ENCODE measurements at regions not wholly inside any gene's neighbourhood (a gene's known extent, or its start where the extent isn't known, plus 50 kb on each side); places are given as distances from the start of the nearest gene placed in this dataset.
"Not testable (repeated sequence)": the region's sequence is repeated elsewhere in the genome, so short reads cannot be mapped to it uniquely, and the experiment has no call there.

DNA sequence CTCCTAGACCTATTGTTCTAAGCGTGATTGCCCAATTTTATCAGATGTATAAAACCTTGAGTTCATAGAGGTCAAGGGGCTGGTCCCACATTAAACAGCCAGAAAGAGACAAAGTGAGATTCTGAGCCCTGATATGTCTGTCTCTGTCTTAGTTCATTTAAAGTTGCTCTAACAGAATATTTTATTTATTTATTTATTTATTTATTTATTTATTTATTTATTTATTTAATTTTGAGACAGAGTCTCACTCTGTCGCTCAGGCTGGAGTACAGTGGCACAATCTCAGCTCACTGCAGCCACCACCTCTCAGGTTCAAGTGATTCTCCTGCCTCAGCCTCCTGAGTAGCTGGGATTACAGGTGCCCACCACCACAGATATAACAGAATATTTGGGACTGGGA is 1999.6 kb upstream of the WWC1 start:
- DNase-seq, result not testable (repeated sequence)

DNA sequence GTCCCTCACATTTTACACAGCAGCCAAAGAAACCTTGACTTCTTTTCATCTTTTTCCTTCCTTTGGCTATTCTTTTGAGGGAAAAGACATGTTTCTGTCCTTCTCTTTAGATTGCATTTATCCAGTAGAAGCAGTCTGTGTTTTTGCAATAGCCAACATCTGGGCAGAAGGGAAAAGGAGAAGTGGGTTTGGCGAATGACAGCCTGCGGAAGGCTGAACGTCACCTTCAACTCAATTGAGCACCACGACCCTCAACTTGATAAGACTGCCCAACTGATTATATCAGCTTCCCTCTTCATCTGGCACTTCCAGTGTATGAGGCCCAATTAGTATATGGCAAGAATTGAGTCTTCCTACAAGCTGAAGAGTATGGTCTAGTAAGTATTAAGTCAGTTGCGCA is 1997.6 kb upstream of the WWC1 start:
- DNase-seq, result no peak

DNA sequence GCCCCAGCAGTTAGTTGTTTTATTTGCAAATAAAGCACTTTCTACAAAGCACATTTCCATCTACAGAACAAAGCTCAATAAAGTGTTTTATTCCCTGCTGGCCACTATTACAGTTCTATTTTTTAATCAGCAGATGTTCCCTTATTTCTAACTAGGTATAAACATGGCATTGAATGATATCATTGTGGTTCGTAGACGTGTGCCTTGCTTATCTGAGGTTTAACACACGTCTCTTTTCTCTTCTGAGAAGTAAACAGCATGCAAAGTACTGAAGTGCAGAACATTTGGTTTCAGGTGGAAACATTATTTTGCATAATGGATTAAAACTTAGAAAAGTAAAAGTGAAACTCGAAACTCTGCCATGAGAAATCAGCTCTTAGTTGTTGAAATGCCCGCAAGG is 1989.3 kb upstream of the WWC1 start:
- no peak for DNase-seq

DNA sequence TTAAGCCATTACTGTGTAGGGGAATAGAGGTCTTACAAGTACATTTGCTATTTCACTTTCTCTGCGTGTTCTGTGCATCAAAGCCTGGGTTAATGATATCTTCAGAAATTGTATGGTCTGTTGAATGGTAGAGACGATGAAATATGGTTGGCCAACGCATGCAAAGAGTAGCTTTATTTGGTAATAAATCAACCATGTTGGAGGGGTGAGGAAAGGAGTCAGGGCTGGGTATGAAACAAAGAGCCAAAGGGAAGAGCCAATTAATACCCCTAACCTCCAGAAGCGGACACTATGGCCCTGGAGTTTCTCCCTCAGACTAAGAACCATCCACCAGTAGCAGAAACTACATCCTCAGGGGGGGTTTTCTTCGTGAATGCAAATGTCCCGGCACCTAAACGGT is 1974.0 kb upstream of the WWC1 start:
- no peak for DNase-seq

DNA sequence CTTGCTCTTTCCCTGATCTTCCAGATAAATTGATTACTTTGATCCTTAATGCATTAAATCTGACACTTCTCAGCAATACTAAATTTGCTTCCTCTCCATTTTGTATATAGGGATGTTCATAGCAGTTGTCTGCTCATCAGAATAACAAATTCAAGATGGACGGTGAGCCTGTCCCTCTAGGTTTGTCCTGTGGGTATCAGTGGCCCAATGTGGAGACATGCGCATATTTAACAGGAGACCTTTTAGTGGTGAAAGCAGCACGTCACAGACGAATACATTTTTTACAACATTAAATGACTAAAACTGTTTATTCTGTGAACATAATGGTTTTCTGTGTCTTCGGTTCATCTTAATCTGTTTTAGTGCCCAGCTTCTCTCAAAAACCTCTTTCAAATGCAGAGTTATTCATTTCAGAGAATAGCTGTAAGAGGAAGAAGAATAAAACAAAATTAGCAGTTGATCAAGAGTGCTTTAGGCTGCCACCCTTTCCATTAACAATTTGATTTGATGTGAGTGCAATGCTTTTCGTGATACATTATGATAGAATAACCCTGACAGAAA is 1970.4 kb upstream of the WWC1 start:
- DNase-seq, result no peak

DNA sequence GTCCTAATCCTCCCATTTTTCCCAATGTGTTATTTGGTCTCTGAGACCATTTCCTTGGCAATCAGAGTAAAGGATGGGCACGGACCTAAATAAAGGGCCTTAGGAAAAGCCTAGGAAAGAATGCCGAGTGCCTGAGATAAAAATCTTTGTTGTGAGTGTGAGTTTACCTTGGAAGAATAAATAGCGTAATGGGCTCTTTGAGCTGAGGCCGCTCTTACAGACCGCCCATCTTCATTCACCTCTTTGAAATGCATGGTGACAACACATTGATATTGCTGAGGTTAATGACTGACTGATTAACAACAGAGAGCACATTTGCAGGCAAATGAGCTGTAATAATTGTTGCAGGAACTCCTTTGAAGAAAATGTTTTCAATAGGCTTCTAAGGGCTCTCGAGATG is 1967.1 kb upstream of the WWC1 start:
- no peak for DNase-seq

DNA sequence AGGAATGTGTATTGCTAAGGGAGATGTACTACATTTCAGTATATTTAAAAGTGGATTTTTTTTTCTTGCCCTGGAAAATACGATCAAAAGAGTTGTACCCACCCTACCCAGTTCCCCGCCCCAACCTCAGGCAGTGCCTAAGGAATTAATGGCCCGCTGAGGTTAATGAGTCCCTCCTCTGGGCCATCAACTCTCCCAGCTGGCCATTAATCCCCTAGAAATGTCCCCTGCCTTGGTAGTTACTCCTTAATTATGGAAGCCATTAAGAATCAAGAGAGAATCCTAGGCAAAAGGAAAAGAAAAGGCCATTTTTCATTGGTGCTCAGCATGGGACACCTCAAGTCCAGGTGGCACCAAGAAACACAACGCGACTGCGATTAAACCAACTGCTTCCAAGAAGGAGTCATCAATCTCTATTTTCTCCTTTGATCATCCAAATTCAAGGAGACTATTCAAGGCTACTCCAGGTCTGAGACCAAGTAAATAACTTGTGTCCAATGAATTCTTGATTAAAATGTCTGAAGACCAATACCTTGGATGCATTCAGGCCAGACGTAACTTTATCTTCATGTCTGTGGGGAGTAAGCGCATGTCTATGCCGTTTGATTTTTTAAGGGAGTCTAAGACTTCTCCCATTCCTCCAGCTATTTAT is 1962.2 kb upstream of the WWC1 start:
- DNase-seq, result no peak

DNA sequence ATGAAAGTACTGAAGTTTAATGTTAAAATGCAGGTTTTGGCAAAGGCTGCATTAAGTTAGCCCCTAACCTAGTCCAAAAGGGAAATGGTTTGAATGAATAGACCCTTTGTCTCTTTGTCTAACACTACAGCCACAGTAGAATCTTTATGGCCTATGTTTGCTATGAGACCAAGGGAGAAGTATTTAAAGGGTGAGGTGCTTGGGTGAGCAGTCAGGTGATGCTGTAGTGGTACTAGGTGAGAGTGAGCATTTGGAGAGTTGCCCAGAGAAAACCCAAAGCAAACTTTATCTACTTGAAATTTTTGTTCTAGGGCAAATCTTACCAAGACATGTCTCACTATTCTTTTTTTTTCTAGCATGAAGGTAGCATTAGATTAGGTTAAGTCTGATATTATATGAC is 1961.4 kb upstream of the WWC1 start:
- no peak for DNase-seq

DNA sequence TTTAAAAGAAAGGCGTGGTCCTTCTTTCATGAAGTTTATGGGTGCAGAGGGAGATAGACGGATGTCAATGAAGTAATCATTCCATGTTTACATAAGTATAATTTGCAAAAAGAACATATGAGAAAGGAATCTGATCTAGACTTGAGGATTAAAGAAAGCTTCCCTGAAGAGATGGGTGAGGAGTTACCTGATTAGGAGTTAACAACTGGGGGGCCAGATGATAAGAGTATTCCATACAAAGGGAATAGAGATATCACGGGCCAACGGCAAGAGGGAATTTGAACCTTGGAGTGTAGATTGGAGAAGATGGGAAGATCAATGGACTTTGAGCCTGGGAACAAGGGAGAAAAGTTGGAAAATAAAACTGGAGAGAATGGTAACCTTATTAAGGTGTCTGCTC is 1959.9 kb upstream of the WWC1 start:
- DNase-seq, result no peak

DNA sequence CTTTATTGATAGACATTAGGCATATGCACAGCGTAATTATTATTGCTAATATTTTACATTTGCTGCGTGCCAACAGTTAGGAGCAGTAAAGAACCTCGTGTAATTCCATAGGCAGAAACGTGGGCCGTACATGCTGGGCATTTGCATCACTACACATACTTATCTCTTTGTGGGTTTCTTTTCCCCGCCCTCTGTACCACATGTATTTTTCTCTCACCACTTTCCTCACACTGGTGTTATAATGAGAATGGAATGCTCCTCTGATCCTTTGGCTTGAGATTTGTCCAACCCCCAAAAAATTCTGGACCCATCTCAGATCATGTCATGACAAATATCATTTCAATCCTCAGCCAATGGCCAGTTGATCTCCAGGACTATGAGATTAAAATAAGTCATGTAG is 1952.6 kb upstream of the WWC1 start:
- DNase-seq, result no peak

DNA sequence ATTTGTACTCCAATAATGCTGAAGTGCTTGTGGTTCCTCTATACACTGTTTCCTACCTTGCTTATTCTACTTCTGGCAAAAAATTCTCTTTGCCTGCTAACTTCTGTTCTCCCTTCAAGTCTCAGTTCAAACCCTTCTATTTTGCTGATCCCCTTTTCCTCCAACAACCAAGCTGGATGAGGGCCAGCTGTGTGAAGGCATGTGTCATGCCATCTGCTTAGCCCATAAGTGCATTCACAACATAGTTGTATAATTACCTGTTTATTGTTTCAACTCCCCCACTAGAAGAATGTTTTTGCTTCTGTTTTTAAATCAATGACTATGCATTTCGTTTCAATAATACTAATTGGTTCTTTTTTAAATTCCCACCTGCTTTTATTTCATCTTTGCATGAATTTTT is 1951.4 kb upstream of the WWC1 start:
- no peak for DNase-seq

DNA sequence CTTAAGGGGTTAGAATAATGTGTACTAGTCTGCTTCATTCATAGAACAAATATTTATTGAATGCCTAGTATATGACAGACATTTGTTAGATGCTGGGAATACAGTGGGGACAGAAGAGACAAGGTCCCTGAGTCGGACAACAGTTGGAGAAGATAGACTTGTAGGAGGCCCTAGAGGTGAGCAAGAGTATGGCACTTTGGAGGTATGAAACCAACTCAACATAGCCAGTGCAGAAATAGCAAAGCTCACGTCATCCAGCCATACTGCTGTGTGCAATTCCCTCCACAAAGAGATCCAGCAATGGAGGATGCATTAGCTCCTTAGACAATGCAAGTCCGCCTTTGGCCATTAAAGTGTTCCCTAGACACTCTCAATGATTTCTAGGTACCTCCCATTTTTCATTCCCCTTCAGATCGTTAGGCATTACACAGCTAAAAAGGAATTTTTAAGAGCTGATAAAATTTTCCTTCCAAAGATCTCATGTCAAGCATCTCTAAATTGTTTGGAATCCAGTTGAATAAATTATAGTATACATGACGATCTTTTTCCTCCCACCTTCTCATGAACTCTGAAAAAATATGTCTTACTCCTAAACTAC is 1949.6 kb upstream of the WWC1 start:
- DNase-seq, result no peak

DNA sequence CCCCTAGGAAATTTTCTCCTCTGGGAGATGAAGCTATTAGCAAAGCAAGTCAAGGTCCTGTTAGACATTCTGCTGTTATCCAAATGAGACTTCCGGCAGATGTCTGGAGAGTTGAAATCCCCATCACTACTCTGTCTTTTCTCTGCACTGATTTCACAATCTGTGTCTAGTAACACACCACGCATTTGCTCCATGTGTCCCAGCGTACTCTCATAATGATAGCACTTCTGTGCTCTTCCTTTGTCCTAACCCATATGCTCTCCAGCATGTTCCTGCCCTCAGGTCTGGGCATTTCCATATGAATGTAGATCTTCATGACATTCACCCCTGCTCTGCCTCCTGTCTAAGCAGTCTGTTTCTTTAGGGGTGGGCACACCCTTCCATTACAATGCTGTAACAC is 1949.0 kb upstream of the WWC1 start:
- DNase-seq, result no peak

DNA sequence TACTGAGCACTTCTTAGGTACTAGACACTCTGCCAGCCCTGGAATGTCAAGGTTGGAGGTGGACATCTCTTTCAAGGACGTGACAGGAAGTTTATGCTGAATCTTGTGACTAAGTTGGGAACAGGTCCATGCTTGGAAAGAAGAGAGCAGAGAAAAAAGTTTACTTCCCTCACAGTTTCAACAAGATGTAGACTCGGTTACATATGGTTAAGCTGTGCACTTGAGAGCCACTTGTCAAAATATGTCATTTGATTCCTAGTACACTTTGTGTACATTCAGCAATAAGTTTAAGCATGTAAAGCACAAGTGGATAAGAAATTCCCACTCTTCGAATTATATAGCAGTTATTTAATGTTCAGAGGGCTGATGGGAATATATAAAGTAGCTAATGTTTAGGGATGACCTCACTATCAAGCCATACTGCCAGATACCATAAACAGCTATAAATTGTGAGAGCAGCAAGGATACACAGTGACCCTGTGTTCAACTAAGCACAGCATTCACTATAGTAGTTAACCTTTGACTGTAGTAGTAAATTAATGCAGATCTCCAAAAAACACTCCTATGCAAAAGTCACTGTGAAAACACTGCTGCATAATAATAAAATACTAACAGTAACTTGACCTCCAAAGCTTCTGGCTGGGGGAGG is 1944.6 kb upstream of the WWC1 start:
- no peak for DNase-seq

DNA sequence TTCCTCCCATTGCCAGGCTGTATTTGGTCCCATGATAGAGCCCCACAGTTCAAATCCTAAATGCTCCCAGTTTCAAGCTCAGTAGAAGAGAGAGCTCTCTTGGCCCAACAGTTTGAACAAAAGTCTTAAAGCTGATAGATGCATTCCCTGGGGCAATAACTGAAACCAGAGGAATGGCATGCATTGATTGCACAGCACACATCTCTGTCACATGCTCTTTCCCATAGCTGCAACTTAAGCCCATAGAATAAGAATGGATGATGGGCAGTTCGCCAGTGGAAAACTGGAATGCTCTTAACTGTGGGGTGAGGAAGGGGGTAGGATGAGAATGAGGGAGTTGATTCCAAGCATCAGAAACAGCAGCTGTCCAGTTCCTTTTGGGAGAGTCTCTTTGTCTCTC is 1942.4 kb upstream of the WWC1 start:
- no peak for DNase-seq

DNA sequence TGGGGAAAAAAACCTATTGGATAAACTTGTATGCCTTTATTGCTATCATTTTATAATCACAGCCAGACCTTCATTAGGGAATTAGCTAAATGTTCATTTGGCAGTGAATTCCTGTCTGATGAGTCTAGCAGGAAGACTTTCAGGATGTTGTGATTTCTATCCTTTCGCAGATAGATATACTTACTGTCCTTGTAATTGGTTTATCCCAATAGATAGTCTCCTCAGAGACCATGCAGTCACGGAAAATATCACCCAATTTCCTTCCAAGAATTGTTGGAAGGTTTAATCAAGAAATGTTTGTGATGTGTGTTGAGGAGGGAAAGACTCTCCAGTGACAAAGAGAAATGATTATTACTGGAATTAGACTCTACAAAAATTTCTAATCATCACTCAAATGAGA is 1937.9 kb upstream of the WWC1 start:
- no peak for DNase-seq

DNA sequence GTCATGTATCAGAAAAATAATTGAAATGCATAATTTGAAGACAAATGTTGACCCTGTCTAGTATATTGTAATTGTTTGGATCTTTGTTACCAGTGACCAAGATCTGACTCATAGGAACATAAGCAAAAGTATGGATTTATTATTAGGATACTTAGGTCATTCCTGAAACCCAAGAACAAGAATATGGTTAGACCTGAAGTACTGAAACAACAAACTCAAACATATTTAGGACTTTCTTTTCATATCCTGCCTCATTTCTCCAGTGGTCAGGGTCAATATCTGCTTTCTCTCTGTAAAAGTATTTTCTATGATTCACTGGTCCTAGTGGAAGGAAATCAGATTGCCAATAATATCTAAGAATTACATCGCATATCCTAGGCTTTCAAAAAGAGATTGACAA is 1937.1 kb upstream of the WWC1 start:
- no peak for DNase-seq

DNA sequence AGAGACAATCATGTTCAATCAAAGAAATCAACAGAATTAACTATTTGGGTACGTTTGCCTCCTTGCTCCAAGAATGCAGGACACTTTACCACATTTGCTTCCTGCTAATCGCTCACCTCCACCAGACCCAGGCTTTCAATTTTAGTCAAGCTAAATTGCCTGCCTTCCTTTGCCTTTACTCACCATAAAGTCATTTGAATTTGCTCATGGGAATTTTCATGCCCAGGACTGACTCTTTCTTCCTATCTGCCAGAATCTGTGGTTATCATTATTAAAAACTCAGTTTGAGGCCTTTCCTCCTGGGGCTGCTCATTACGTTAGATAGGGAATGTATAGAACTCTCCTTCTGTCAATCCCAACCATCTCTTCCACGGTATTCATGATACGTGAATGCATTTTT is 1935.3 kb upstream of the WWC1 start:
- no peak for DNase-seq

DNA sequence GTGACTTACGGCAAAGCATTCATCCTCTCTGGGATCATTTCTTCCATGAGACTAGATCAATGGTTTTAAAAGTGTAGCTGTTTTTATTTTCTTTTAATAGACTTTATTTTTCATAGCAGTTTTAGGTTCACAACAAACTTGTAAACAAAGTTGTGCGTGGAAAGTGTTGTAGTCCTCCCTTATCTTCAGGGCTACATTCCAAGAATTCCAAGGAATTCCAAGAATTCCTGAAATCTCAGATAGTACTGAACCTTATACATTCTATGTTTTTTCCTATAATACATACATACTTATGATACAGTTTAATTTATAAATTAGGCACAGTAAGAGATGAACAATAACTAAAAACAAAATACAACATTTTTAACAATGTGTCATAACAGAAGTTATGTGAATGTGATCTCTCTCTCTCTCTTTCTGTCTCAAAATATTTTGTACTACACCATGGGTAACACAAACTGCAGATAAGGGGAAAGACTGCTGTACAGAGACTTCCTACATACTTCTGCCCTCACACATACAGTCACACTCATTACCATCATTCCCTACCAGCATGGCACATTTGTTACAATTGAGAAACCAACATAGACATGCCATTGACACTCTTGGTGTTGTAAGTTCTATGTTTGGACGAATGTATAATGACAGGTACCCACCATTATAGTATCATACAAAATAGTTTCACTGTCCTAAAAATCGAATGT is 1933.2 kb upstream of the WWC1 start:
- DNase-seq, result no peak

DNA sequence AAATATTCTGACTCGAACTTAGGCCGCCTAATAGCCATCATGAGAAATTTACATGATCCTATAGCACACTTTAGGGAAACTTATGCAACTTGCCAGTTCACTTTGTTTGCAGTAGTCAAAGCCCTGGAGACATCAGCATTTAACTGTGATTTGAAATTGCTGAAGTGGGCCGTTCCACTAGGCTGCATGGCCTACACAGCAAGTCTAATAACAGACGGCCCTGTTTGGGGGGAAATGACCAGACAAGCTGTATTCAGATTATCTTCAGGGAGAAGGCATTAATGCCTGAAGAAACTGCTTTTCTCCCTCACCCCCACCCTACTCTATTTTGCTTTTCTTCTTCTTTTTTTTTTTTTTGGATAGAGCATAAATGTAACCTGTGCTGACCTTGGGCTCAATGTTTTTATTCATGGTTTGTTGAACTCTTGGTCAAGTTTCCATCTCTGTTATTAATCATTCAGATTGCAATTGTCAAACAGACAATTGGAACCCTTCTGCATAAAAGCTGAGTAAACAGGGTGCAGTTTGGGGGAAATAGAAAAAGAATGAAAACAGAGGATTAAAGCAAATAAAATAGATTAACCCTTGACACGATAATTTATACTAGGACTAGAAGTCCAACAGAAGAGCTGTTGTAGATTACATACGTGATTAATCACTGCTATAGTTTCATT is 1928.2 kb upstream of the WWC1 start:
- no peak for DNase-seq

DNA sequence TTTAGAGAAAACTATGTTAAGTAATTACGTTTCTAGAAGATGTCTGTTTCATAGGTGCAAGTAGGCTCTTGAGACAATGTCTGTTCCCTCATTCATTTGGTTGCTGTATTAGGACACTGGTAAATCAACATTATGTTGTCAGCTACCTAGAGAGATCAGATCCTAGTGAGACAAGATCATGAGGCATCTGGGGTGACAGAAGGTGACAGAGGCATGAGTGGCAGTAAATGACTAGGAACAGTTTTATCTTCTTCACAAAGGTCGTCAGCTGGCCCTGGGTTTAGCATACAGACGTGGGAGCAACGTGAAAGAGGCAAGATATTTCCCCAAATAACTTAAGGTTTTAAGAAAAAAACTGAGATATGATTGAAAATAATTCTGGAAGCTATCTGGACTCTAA is 1926.3 kb upstream of the WWC1 start:
- no peak for DNase-seq

DNA sequence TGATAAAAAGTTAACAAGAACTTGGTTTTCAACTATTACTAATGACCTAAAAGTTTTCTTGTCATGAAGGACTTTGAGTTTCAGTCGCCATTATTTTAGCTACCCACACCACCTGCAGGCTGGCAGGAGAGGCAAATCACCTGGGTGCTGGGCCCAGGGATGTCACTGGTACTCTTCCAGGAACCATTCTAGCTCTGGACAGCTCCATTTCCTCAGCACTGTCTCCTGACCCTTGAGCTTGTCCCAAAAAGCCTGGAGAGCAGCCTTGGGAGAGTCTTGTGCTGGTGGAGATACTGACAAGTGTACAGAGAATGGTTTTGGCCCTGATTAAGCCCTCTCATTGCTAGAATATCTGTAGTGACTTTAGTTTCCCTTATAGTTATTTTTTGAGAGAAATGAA is 1924.1 kb upstream of the WWC1 start:
- DNase-seq, result no peak

DNA sequence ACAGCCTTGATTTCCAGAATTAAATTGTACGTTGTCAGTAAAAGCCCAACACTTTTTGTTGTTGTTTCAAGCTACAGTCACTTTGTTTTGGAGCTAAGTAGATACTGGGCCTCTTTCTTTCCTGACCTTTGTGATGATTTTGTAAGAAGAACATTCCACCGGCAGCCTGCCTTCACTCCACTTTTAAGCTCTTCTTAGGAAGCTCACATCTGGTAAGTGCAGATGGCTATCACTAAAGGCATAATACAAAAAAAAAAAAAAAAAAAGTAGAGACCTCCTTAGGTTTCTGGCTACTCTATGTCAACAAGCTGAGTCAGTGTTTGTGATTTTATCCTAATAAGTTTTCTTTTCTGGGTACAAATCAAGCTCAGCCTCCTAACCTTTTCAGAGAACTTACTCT is 1922.1 kb upstream of the WWC1 start:
- no peak for DNase-seq

All from T-helper 2 cell (primary cell).